ENCODE measurements at regions not wholly inside any gene's neighbourhood (a gene's known extent, or its start where the extent isn't known, plus 50 kb on each side); places are given as distances from the start of the nearest gene placed in this dataset.
"Not testable (repeated sequence)": the region's sequence is repeated elsewhere in the genome, so short reads cannot be mapped to it uniquely, and the experiment has no call there.

- no peak for DNase-seq
Measured at GRCh38 chr1:188937965-188938551, 1539.6 kb downstream of the BRINP3 start.

GRCh38 chr1:188941986-188942385 is 1535.7 kb downstream of the BRINP3 start:
- DNase-seq = no peak

- no peak for DNase-seq
Measured at GRCh38 chr1:188949701-188950100, 1528.0 kb downstream of the BRINP3 start.

GRCh38 chr1:188958461-188959115 is 1519.1 kb downstream of the BRINP3 start:
- DNase-seq = no peak

- DNase-seq = no peak
Measured at GRCh38 chr1:188986745-188987417, 1490.8 kb downstream of the BRINP3 start.

- no peak for DNase-seq
Measured at GRCh38 chr1:188988589-188988988, 1489.1 kb downstream of the BRINP3 start.

- DNase-seq = no peak
Measured at GRCh38 chr1:188991221-188991930, 1486.3 kb downstream of the BRINP3 start.

- DNase-seq = no peak
Measured at GRCh38 chr1:189007824-189008223, 1469.8 kb downstream of the BRINP3 start.

- DNase-seq = no peak
Measured at GRCh38 chr1:189021577-189021976, 1456.1 kb downstream of the BRINP3 start.

- no peak for DNase-seq
Measured at GRCh38 chr1:189022015-189022414, 1455.6 kb downstream of the BRINP3 start.

- DNase-seq = no peak
Measured at GRCh38 chr1:189027512-189027911, 1450.2 kb downstream of the BRINP3 start.

GRCh38 chr1:189033169-189033568 is 1444.5 kb downstream of the BRINP3 start:
- DNase-seq = no peak

GRCh38 chr1:189036628-189037027 is 1441.0 kb downstream of the BRINP3 start:
- no peak for DNase-seq

GRCh38 chr1:189046127-189046526 is 1431.5 kb downstream of the BRINP3 start:
- DNase-seq = no peak

GRCh38 chr1:189084811-189085210 is 1392.9 kb downstream of the BRINP3 start:
- DNase-seq = no peak

- no peak for DNase-seq
Measured at GRCh38 chr1:189103956-189104355, 1373.7 kb downstream of the BRINP3 start.

GRCh38 chr1:189117072-189117770 is 1360.4 kb downstream of the BRINP3 start:
- DNase-seq = no peak

GRCh38 chr1:189121941-189122340 is 1355.7 kb downstream of the BRINP3 start:
- no peak for DNase-seq

- no peak for DNase-seq
Measured at GRCh38 chr1:189125694-189126093, 1352.0 kb downstream of the BRINP3 start.

- DNase-seq = no peak
Measured at GRCh38 chr1:189131576-189131975, 1346.1 kb downstream of the BRINP3 start.

- not testable (repeated sequence) for DNase-seq
Measured at GRCh38 chr1:189139748-189140147, 1337.9 kb downstream of the BRINP3 start.

GRCh38 chr1:189141056-189141455 is 1336.6 kb downstream of the BRINP3 start:
- no peak for DNase-seq
